GM12878 (cell line): ENCODE measurements at regions not wholly inside any gene's neighbourhood (a gene's known extent, or its start where the extent isn't known, plus 50 kb on each side); places are given as distances from the start of the nearest gene placed in this dataset.

Experiments used
- ATAC-seq: fragments of 200-7000 bp; cut with Tn5 transposase; 3 replicates; pipeline ENCODE4 v1.9.1; 2020; ENCODE audit warnings: mild to moderate bottlenecking, moderate library complexity
- BruUV-seq: library from RNA; stranded (reverse); fragments of 400-500 nt; replicated peaks from 2 replicates; lab custom pipeline; 2021; lab: Mats Ljungman, UMichigan
- CTCF ChIA-PET: fragments of 300-600 bp; sonication (Branson Sonifier 250); formaldehyde crosslinking; extraction: SDS; loops from one replicate; lab custom pipeline; 2021; ENCODE audit warnings: inconsistent platforms; lab: Yijun Ruan, JAX
- POLR2A ChIA-PET: fragments of 350-600 bp; formaldehyde crosslinking; extraction: SDS; loops from one replicate; lab custom pipeline; 2021; ENCODE audit warnings: inconsistent platforms; lab: Charles Lee
- RAD21 ChIA-PET: fragments of 300-600 bp; sonication (Branson Sonifier 250); formaldehyde crosslinking; loops from one replicate; lab custom pipeline; 2023; ENCODE audit warnings: antibody characterized with exemption; ENCODE audit not compliant: unreplicated experiment; lab: Charles Lee
- SMC1A ChIA-PET: fragments of 300-600 bp; sonication (Branson Sonifier 250); formaldehyde crosslinking; loops from one replicate; lab custom pipeline; 2023; ENCODE audit not compliant: unreplicated experiment, uncharacterized antibody; lab: Charles Lee
- DNase-seq: peaks from one replicate; pipeline ENCODE4 v3.0.0-alpha.2; 2011; ENCODE audit warnings: low read depth, low spot score
- FAIRE-seq: peaks from 3 replicates; lab custom pipeline; 2011; peaks lifted over from hg19 to GRCh38; lab: Jason Lieb, UNC
- H2AFZ ChIP-seq: 2 replicates; pipeline ENCODE4 v1.6.0; 2011; ENCODE audit warnings: low read depth, low read length, control low read depth; ENCODE audit not compliant: control insufficient read depth
- H3K27ac ChIP-seq: 2 replicates; pipeline ENCODE4 v1.5.1; 2011; ENCODE audit warnings: control low read depth; ENCODE audit not compliant: control insufficient read depth, insufficient read depth
- H3K27me3 ChIP-seq, 2 experiments: replicated peaks in 1 of 2; 2 replicates each; pipeline versions ENCODE4 v1.6.0 to v1.6.1; 2011; ENCODE audit warnings: low read length in 1 of 2; ENCODE audit not compliant: control insufficient read depth in 2 of 2, insufficient read depth in 2 of 2
- H3K36me3 ChIP-seq, 2 experiments: 2 replicates each; pipeline ENCODE4 v1.5.1; 2011; ENCODE audit warnings: low read length in 1 of 2; ENCODE audit not compliant: control insufficient read depth in 2 of 2, insufficient read depth in 2 of 2
- H3K4me1 ChIP-seq: 2 replicates; pipeline ENCODE4 v1.6.1; 2011; ENCODE audit warnings: mild to moderate bottlenecking, low read length, moderate library complexity, mixed read lengths; ENCODE audit not compliant: control insufficient read depth, insufficient read depth
- H3K4me2 ChIP-seq: 2 replicates; pipeline ENCODE4 v1.6.0; 2011; ENCODE audit warnings: control low read depth; ENCODE audit not compliant: control insufficient read depth, insufficient read depth
- H3K4me3 ChIP-seq: fragments of 200-600 bp; sonication (generic); 2 replicates; pipeline ENCODE4 v1.5.1; 2016
- H3K79me2 ChIP-seq: 2 replicates; pipeline ENCODE4 v1.6.0; 2011; ENCODE audit warnings: low read length; ENCODE audit not compliant: control insufficient read depth, insufficient read depth
- H3K9ac ChIP-seq: 2 replicates; pipeline ENCODE4 v1.8.0; 2011; ENCODE audit warnings: low read length, control low read depth, mixed read lengths; ENCODE audit not compliant: control insufficient read depth, insufficient read depth
- H3K9me3 ChIP-seq: replicated peaks from 3 replicates; pipeline ENCODE4 v1.5.1; 2011; ENCODE audit warnings: mild to moderate bottlenecking, low read length; ENCODE audit not compliant: control insufficient read depth, insufficient read depth
- H4K20me1 ChIP-seq: 2 replicates; pipeline ENCODE4 v1.6.0; 2011; ENCODE audit not compliant: control insufficient read depth, insufficient read depth
- BMI1 ChIP-seq: fragments of 450-650 bp; IDR thresholded peaks from 2 replicates; pipeline ENCODE4 v1.6.1; 2016; ENCODE audit warnings: mild to moderate bottlenecking, moderate library complexity, borderline replicate concordance
- CBFB ChIP-seq: IDR thresholded peaks from 2 replicates; pipeline ENCODE4 v1.6.1; 2016; ENCODE audit warnings: antibody characterized with exemption, low read depth
- CBX3 ChIP-seq: fragments of 200-600 bp; sonication (generic); IDR thresholded peaks from 2 replicates; pipeline ENCODE4 v1.6.1; 2016; ENCODE audit warnings: low read depth, borderline replicate concordance
- EED ChIP-seq: sonication (generic); IDR thresholded peaks from 2 replicates; pipeline ENCODE4 v1.6.1; 2016; ENCODE audit warnings: antibody characterized with exemption, low read depth
- FOS ChIP-seq: IDR thresholded peaks from 3 replicates; pipeline ENCODE4 v1.6.1; 2011; ENCODE audit warnings: borderline replicate concordance; ENCODE audit not compliant: insufficient read length; ENCODE audit errors: extremely low read depth
- FOXK2 ChIP-seq: fragments of 450-650 bp; IDR thresholded peaks from 2 replicates; pipeline ENCODE4 v1.6.1; 2017; ENCODE audit warnings: mild to moderate bottlenecking, moderate library complexity
- HDAC2 ChIP-seq: fragments of 200-600 bp; sonication (generic); IDR thresholded peaks from 2 replicates; pipeline ENCODE4 v1.6.1; 2017
- KAT2A ChIP-seq: conservative IDR thresholded peaks from 2 replicates; pipeline ENCODE4 v1.6.1; 2011; ENCODE audit warnings: low read depth, low read length; ENCODE audit not compliant: control insufficient read depth
- MTA2 ChIP-seq: fragments of 450-650 bp; IDR thresholded peaks from 2 replicates; pipeline ENCODE4 v1.6.1; 2016; ENCODE audit warnings: low read depth, mild to moderate bottlenecking, moderate library complexity
- PAX8 ChIP-seq: fragments of 450-650 bp; IDR thresholded peaks from 2 replicates; pipeline ENCODE4 v1.6.1; 2017; ENCODE audit warnings: mild to moderate bottlenecking, moderate library complexity
- POLR2A ChIP-seq: IDR thresholded peaks from 2 replicates; pipeline ENCODE4 v1.6.1; 2011; ENCODE audit warnings: low read depth, mild to moderate bottlenecking, low read length
- RAD21 ChIP-seq: IDR thresholded peaks from 2 replicates; pipeline ENCODE4 v1.6.1; 2011; ENCODE audit warnings: mild to moderate bottlenecking, low read depth, low read length, moderate library complexity; ENCODE audit not compliant: insufficient read depth
- YBX1 ChIP-seq: fragments of 450-650 bp; IDR thresholded peaks from 2 replicates; pipeline ENCODE4 v1.6.1; 2016; ENCODE audit warnings: antibody characterized with exemption
- ZNF622 ChIP-seq: fragments of 450-650 bp; IDR thresholded peaks from 2 replicates; pipeline ENCODE4 v1.6.1; 2017; ENCODE audit warnings: mild to moderate bottlenecking, inconsistent platforms
- ZZZ3 ChIP-seq: IDR thresholded peaks from 2 replicates; pipeline ENCODE4 v1.6.1; 2011; ENCODE audit warnings: low read depth; ENCODE audit not compliant: control insufficient read depth, insufficient read length
- WGBS: methylation state at CpG from one replicate; pipeline ENCODE4 v1.1.6; 2016; ENCODE audit warnings: low lambda C conversion rate; ENCODE audit not compliant: insufficient replicate concordance, insufficient coverage; ENCODE audit errors: missing lambda C conversion rate; 5-methylcytosine and 5-hydroxymethylcytosine counted together
- in situ Hi-C: fragments of 300-500 bp; cut with MboI; formaldehyde crosslinking; loops from 9 replicates; pipeline ENCODE4 v1.14.3; 2018; ENCODE audit warnings: mixed read lengths
- intact Hi-C: fragments of 100-400 bp; cut with micrococcal nuclease; formaldehyde crosslinking; loops from one replicate; pipeline ENCODE4 v1.14.2; 2022; ENCODE audit not compliant: unreplicated experiment
- TF ChIP-seq, protein P1 (sequence below): IDR thresholded peaks from 2 replicates; pipeline ENCODE4 v1.6.1; 2012; ENCODE audit warnings: low read depth, low read length, improper control_type of control experiment
- TF ChIP-seq, protein P2 (sequence below): fragments of 450-650 bp; IDR thresholded peaks from 2 replicates; pipeline ENCODE4 v1.6.1; 2018; ENCODE audit warnings: borderline replicate concordance, mild to moderate bottlenecking; ENCODE audit not compliant: partially characterized antibody

DNA sequence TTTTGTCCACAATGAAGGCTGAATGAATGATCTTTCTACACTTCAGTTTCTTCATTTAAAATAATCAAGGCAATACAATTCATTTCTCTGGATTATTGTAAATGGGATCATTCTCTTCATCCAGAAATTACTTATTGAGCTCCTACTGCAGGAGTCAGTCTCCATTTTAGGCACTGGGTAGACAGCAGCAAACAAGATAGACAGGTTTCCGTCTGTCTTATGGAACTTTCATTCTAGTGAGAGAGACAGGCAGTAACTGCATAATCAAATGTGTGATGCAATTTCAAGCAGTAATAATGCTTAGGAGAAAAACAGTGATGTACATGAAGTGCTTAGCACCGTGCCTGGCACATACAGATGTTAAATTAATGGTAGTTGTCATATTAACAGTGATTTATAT, 118.9 kb downstream of the SUDS3 start:
- RAD21 ChIA-PET, result no interaction called here
- Histone ChIP-seq H2AFZ (no peak overlapping the region), H3K9me3 (no peaks in the 10 kb centered on the region; the same call in 2 of the 3 replicates), H3K27ac (no peak overlapping the region), H3K4me2 (no peak overlapping the region), H4K20me1 (no peaks in the 10 kb centered on the region), H3K9ac (no peak overlapping the region), H3K4me3 (no peak overlapping the region), H3K4me1 (no peaks in the 10 kb centered on the region), H3K79me2 (no peaks in the 10 kb centered on the region), H3K36me3 (no peaks in the 10 kb centered on the region), H3K27me3 (no peaks in the 10 kb centered on the region)
- POLR2A ChIA-PET, result no interaction called here
- no peak for ATAC-seq
- in situ Hi-C loops (no loop called here), intact Hi-C loops (no loop called here)
- CTCF ChIA-PET, result no interaction called here
- SMC1A ChIA-PET, result no interaction called here
- 3% methylated on average over 2 of the region's 2 CpGs for WGBS
- TF ChIP-seq YBX1, result no peak
- TF ChIP-seq ZNF622, result no peak
- TF ChIP-seq EED, result no peak
- TF ChIP-seq PAX8, result no peak
- no peak for TF ChIP-seq MTA2
- no peak for TF ChIP-seq CBX3
- no peak for TF ChIP-seq FOXK2
- no peak for TF ChIP-seq FOS
- TF ChIP-seq, protein P1, sequence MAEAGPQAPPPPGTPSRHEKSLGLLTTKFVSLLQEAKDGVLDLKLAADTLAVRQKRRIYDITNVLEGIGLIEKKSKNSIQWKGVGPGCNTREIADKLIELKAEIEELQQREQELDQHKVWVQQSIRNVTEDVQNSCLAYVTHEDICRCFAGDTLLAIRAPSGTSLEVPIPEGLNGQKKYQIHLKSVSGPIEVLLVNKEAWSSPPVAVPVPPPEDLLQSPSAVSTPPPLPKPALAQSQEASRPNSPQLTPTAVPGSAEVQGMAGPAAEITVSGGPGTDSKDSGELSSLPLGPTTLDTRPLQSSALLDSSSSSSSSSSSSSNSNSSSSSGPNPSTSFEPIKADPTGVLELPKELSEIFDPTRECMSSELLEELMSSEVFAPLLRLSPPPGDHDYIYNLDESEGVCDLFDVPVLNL, result no peak
- FAIRE-seq, result no peak
- DNase-seq, result no peak
- BruUV-seq, result no TSS peak

DNA sequence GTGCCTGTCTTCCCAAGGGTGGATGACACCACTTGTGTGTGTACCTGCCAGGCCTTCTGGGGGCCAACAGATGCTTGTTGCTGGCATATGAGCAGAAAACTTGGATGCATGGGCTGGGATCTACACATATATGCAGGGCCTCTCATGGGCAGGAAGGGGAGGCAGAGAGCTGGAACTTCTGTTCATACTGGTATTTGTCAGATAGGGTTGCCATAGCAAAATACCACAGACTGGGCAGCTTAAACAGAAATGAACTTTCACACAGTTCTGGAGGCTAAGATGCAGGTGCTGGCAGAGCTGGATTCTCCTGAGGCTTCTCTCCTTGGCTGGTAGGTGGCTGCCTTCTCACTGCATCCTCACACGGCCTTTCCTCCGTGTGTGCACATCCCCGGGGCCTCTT, 121.8 kb downstream of the SUDS3 start:
- no peak overlapping the region for H3K27ac ChIP-seq
- H3K4me3 ChIP-seq, result no peak overlapping the region
- H4K20me1 ChIP-seq, result no peaks in the 10 kb centered on the region
- H3K4me2 ChIP-seq, result no peak overlapping the region
- ATAC-seq (no peak), DNase-seq (no peak), FAIRE-seq (no peak)
- ChIA-PET POLR2A (no interaction called here), CTCF (no interaction called here), SMC1A (no interaction called here), RAD21 (no interaction called here)
- BruUV-seq, result no TSS peak
- no peaks in the 10 kb centered on the region; the same call in 2 of the 3 replicates for H3K9me3 ChIP-seq
- no peak overlapping the region for H2AFZ ChIP-seq
- no peaks in the 10 kb centered on the region for H3K36me3 ChIP-seq
- in situ Hi-C loops (no loop called here), intact Hi-C loops (no loop called here)
- no peaks in the 10 kb centered on the region for H3K4me1 ChIP-seq
- H3K79me2 ChIP-seq, result no peaks in the 10 kb centered on the region
- WGBS, result 35% methylated on average over 3 of the region's 3 CpGs
- H3K9ac ChIP-seq, result no peak overlapping the region
- H3K27me3 ChIP-seq, result no peaks in the 10 kb centered on the region
- TF ChIP-seq KAT2A (no peak), RAD21 (no peak), CBFB (no peak), HDAC2 (no peak), ZZZ3 (no peak), POLR2A (no peak), BMI1 (no peak)
- TF ChIP-seq, protein P2, sequence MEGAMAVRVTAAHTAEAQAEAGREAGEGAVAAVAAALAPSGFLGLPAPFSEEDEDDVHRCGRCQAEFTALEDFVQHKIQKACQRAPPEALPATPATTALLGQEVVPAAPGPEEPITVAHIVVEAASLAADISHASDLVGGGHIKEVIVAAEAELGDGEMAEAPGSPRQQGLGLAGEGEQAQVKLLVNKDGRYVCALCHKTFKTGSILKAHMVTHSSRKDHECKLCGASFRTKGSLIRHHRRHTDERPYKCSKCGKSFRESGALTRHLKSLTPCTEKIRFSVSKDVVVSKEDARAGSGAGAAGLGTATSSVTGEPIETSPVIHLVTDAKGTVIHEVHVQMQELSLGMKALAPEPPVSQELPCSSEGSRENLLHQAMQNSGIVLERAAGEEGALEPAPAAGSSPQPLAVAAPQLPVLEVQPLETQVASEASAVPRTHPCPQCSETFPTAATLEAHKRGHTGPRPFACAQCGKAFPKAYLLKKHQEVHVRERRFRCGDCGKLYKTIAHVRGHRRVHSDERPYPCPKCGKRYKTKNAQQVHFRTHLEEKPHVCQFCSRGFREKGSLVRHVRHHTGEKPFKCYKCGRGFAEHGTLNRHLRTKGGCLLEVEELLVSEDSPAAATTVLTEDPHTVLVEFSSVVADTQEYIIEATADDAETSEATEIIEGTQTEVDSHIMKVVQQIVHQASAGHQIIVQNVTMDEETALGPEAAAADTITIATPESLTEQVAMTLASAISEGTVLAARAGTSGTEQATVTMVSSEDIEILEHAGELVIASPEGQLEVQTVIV, result no peak
